LNCAP (cell line): ENCODE measurements at regions not wholly inside any gene's neighbourhood (a gene's known extent, or its start where the extent isn't known, plus 50 kb on each side); places are given as distances from the start of the nearest gene placed in this dataset.

Experiments
- TF ChIP-seq, protein P1 (sequence below): fragments of 450-650 bp; IDR thresholded peaks from 2 replicates; pipeline ENCODE4 v1.5.1; 2017; ENCODE audit warnings: mild to moderate bottlenecking

DNA sequence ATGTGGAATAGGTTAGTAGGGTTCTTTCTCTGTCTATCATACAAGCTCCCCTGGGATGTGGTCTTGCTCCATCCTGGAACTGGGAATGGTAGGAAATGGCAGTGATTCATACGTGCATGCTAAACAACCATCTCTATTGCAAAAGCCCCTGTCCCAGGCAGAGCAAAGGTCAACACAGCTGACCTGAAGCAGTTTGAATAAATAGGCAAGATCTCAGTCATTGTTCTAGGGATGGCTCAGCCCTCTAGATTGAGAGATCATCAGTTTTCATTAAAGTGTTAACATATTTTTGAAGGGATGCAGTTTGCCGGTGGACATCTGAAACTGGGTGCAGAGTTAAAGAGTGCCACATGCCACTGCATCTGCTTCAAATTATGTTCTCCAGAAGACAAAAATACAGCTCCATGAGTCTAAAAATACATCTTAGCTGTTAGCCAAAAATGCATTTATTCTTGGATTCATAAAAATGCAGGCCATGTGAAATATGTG is 224.1 kb downstream of the ESM1 start:
- TF ChIP-seq, protein P1, sequence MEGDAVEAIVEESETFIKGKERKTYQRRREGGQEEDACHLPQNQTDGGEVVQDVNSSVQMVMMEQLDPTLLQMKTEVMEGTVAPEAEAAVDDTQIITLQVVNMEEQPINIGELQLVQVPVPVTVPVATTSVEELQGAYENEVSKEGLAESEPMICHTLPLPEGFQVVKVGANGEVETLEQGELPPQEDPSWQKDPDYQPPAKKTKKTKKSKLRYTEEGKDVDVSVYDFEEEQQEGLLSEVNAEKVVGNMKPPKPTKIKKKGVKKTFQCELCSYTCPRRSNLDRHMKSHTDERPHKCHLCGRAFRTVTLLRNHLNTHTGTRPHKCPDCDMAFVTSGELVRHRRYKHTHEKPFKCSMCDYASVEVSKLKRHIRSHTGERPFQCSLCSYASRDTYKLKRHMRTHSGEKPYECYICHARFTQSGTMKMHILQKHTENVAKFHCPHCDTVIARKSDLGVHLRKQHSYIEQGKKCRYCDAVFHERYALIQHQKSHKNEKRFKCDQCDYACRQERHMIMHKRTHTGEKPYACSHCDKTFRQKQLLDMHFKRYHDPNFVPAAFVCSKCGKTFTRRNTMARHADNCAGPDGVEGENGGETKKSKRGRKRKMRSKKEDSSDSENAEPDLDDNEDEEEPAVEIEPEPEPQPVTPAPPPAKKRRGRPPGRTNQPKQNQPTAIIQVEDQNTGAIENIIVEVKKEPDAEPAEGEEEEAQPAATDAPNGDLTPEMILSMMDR: no peak

DNA sequence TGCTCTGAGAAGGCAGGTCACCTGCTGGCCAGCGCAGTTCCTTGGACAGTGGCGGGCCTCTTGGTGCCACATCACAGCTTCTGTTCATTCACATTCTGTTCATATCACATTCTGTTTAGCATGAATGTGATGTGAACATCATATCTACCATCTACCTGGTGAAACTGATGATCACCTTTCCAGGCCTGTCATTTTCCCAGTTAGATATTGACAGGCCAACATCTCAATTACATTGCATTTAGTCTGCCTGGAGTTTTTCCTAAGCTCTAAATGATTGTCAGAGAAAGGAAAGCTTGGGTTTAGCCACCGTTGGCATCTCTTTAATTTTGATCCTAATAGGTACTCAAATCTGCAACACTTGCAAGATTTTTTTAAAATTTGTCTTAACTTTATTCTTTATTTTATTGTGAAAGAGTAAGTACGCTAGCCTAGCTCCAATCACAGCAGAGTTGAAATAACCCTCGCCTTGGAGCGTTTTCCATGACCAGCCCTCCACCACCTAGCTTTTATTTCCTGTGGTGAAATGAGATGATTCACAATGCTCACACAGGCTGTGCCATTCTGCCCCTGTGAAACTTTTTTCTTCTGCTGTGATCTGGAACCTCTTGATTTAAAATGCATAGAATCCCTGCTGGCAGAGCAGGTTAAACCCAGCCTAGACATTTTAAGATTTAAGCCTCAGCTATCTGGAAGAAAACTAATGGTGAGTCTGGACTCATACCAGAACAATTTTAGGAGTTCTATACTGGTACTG is 225.0 kb downstream of the ESM1 start:
- TF ChIP-seq, protein P1: no peak

- TF ChIP-seq, protein P1: no peak
Observed at GRCh38 chr5:54758038-54758437, 227.4 kb downstream of the ESM1 start.

DNA sequence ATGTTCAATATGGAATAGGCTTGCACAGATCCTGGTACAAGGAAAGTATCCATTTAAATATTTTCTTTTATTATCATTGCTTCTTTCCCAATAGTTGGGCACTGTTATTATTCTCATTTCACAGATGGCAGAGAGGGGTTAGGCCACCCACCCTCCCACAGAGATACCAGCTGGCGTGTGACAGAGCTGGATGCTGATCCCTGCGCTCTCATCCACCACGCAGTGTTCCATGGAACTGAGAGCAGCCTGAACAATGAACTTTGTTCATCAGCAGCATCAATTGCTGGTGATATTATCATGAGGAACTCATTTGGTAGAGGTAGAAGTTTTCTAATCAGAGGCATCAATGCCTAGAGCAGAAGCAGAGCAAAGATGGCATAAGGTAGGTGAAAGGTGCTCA is 227.9 kb downstream of the ESM1 start:
- TF ChIP-seq, protein P1: no peak

DNA sequence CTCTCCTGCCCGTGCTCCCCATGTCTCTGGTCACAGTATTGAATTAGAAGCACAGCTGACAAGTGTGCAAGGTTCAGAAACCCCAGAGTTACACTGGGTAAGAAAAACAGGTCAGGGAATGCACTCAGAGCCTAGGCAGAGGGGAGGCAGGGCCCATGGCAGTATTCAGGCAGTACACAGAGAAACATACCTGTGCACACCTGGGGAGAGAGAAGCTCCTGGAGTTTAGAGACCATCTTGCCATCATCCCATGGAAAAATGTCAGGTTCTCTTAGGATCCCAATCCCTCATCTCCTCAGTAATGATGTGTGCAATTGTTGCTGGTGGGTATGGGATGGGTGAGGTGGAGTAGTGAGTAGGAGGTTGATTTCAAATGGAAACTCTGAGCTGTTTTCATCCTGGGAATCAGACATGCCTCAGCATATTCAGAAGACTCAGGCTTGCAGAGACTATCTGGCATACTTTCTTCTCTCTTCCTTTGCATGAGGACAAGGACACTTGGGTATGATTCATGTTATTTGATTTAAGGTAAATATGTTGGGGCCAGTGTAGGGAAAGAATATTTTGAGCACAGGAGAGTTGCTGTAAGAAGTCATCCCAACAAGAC is 228.5 kb downstream of the ESM1 start:
- TF ChIP-seq, protein P1: no peak

DNA sequence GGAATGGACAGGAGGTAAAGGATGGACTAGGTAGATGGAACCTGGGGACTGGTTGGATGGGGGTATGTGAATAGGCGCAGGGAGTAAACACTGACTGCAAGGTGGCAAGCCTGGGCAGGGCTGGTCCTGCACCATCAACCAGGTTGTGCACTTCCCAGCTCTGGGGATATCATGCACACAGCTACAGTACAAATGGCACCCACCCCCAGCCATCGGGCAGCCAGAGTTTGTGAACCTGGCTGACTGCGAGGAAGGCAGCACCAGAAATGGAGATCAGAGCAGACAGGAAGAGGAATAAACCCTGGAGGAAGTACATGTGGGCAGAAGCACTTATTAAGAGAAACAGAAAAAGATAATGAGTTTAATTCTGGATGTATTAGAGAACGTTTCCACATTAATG is 229.1 kb downstream of the ESM1 start:
- TF ChIP-seq, protein P1: no peak

- TF ChIP-seq, protein P1: no peak
Observed at GRCh38 chr5:54754878-54755277, 230.5 kb downstream of the ESM1 start.
